HG02588 (cell line): ENCODE measurements at regions not wholly inside any gene's neighbourhood (a gene's known extent, or its start where the extent isn't known, plus 50 kb on each side); places are given as distances from the start of the nearest gene placed in this dataset.

ENCODE experiments used
- ATAC-seq: cut with Tn5 transposase; IDR thresholded peaks from one replicate; pipeline ENCODE4 v1.9.1; 2021; ENCODE audit warnings: mild to moderate bottlenecking, moderate library complexity; ENCODE audit not compliant: unreplicated experiment

DNA sequence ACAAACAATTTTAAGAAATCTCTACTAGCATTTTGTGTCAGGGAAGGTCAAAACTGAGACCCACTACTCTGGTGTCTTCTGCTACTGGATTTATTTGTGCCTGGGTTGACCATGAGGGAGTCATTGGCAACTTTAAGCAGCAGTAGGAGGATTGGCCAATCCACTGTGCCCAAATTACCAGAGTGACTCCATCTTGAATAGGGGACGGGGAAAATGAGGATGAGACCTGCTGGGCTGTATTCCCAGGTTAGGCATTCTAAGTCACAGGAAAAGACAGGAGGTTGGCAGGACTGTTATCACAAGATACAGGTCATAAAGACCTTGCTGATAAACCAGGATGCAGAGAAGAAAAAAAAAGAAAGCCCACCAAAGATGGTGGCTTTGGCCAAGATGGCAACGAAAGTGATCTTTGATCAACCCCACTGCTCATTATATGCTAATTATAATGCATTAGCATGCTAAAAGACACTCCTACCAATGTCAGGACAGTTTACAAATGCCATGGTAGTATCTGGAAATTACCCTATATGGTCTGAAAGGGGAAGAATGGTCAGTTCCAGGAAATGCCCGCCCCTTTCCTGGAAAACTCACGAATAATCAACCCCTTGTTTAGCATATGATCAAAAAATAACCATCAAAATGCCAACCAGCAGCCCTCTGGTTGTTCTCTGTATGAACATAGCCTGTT lies 200.9 kb downstream of the LTN1 start:
- no peak for ATAC-seq

DNA sequence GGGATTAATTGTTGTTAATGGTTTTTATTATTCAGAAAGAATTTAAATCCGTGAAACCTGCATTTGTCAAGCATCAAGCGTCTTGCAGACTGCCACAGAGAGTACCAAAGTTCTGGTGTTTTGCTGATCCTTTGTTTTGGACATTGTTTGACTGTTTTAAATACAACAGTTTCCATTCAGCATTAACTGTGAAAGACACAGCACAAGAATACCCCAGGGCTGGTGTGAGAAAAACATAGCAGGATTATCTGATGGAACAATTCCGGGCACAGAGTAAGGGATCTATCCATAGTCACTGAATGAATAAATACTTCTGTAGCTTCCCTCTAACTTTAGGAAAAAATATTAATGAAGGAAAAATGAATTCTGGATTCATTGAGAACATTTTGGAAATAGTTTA lies 202.3 kb downstream of the LTN1 start:
- ATAC-seq, result no peak

- no peak for ATAC-seq
Measured at GRCh38 chr21:28789523-28789922, 203.2 kb downstream of the LTN1 start.

DNA sequence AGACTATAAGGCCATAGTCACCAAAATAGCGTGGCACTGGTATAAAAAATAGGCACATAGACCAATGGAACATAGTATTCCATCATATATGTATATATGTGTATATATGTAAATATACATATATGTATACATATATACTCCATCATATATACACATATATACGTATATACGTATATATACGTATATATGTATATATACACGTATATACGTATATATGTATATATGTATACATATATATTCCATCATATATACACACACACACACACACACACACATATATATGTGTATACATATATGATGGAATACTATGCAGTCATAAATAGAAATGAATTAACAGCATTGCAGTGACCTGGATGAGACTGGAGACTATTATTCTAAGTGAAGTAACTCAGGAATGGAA lies 204.6 kb downstream of the LTN1 start:
- no peak for ATAC-seq

DNA sequence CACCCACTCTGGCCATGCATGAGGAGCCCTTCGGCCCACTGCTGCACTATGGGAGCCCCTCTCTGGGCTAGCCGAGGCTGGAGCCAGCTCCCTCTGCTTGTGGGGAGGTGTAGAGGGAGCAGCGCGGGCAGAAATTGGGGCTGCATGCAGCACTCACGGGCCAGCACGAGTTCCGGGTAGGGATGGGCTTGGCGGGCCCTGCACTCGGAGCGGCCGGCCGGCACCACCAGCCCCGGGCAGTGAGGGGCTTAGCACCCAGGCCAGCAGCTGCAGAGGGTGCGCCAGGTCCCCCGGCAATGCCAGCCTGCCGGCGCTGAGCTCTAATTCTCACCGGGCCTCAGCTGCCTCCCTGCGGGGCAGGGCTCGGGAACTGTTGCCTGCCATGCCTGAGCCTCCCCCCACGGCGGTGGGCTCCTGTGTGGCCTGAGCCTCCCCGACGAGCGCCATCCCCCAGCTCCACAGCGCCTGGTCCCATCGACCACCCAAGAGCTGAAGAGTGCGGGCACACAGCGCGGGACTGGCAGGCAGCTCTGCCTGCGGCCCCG lies 209.0 kb downstream of the LTN1 start:
- ATAC-seq, result no peak

GRCh38 chr21:28781602-28782276 lies 210.9 kb downstream of the LTN1 start:
- no peak for ATAC-seq

DNA sequence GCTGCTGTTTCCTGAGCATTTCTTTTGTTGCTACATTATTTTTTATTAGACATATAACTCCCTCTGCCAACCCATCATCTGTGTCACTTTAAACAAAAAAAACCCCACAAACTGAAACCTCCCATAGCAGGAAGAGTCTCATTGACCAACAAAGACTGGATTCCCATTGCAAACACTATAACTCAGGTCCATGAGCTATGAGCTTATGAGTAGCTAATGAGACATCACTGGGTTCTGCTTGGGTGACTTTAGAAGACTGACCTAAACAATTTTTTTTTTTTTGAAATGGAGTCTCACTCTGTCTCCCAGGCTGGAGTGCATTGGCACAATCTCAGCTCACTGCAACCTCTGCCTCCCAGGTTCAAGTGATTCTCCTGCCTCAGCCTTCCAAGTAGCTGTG lies 212.8 kb downstream of the LTN1 start:
- ATAC-seq, result no peak

DNA sequence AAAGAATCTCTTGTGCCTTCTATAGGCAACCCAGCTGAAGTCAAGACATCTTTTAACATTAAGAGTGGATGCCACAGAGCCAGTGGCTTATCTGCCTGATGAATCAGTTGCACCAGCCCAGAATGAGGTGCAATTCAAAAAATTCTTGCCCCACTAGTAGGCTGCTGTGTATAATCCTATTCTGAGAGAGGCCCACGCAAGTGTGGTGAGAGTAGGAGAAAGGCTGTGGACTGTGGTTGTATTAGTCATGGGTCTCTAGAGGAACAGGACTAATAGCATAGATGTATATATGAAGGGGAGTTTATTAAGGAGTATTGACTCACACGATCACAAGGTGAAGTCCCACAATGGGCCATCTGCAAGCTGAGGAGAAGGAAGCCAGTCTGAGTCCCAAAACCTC lies 216.4 kb downstream of the LTN1 start:
- ATAC-seq, result no peak

GRCh38 chr21:28775071-28775470 lies 217.6 kb downstream of the LTN1 start:
- no peak for ATAC-seq

- no peak for ATAC-seq
Measured at GRCh38 chr21:28773036-28773435, 219.6 kb downstream of the LTN1 start.

DNA sequence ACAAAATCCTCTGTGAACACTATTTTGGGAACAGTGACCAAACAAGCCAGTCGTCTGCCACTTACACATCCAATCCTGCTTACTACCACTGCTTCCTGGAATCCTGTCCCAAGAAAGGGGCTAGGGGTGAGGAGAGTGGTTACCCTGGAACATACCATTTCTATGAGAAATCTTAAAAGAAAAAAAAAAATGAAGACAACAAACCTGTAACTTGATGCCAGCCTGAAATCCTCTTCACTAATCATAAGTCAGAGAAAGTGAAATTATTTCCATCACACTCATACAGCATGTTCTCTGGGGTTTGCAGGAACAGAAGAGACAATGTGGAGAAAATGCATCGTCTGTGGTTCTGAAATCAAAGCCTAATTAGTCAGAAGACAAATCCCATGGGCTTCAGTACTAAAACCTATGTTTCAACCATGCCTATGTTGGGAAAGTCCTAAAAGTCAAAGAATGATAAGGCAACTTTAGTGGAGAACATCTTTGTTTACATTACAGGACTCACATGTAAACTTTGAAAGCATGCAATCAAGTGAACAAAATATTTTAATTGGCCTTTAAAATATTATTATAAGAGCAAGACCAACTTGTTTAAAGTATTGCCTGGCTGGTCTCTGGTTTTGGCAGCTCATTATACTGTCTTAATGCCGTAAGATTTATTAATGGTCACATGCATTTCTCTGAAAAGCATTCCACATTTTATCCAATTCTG lies 220.7 kb downstream of the LTN1 start:
- ATAC-seq, result no peak

DNA sequence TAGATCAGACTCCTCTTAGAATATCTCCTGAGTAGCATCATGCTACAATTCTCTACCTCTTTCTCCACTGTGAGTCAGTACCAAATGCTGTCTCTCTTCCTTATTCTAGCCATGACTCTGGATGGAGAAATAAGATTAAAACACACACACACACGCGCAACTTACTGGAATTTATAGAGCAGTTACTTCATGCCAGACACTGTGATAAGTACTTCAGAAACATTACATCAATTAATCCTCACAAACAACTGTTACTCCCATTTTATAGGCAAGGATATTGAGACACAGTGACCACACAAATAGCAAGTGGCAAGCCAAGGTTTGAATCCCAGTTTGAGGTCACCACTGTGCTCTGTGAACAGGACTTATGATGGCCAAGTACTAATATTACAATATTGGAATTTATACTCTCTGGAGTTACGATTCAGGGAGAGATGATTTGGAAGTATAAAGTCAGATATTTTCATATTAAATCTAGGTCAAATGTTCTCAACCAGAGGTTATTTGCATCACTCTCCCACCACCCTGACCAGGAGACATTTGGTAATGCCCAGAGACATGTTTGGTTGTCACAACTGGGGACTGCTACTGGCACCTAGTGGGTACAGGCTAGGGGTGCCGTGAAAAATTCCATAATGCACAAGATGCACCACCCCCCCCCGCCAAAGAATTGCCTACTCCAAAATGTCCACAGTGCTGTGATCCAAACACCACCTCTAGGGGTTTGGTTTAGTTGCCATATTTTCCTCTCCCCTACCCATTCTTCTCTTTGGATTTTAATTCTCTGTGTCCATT lies 221.6 kb downstream of the LTN1 start:
- no peak for ATAC-seq

GRCh38 chr21:28769683-28770082 lies 223.0 kb downstream of the LTN1 start:
- no peak for ATAC-seq

DNA sequence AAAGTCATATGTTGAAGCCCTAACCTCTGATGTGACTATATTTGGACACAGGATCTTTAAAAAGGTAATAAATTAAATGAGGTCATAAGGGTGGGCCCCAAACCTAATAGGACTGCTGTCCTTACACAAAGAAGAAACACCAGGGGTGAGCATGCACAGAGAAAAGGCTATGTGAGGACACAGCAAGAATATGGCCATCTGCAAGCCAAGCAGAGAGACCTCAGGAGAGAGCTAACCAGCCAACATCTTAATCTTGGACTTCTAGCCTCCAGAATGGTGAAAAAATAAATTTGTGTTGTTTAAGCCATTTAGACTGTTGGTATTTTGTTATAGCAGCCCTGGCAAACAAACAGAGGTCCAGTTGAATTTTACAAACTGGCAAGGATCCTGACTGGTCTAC lies 223.9 kb downstream of the LTN1 start:
- ATAC-seq, result no peak

DNA sequence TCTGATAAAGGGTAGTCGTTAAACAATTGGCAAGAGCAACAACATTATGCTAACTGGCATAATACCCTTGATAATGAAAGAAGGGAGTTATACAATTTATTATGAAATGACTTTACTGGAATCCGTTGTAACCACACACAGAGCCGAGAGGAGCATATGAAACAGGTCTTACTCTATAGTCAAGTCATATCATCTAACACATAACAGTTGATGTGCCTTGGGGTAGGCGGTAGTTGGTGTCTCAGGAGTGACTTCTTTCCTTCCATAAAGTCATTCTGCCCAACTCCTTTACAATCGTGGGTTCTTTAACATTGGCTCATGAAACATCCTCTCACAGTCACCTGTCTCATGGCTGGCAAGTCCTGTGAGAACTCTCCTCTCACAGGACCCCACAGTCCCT lies 225.2 kb downstream of the LTN1 start:
- ATAC-seq, result no peak

DNA sequence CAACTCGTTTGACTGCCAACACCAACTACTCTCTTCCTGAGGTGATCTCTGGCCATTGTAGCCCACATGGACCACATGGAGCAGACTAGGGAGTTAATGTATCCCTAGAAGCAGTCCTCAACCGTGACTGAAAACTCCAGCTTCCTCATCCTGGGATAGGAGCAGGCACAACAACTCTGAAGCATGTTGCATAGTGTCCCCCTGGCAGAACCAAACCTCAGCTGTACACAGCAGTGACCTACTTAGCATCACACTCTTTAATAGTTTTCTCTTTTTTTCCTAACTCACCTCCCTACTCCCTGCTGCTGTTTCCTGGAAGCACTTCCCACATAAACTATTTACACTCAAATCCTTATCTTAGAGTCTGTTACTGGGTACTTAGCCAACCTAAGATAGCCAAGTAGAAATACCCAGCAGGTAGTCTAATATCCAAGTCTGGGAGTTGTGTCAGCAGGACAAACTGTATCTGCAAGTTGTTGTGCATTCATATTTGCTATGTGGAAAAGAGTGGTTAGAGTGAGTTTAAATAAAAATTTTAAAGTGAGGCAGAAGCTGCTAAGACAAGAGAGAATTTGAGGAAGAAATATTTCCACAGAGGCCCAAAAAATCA lies 228.8 kb downstream of the LTN1 start:
- ATAC-seq, result no peak

- ATAC-seq, result no peak
Measured at GRCh38 chr21:28762357-28762735, 230.3 kb downstream of the LTN1 start.

DNA sequence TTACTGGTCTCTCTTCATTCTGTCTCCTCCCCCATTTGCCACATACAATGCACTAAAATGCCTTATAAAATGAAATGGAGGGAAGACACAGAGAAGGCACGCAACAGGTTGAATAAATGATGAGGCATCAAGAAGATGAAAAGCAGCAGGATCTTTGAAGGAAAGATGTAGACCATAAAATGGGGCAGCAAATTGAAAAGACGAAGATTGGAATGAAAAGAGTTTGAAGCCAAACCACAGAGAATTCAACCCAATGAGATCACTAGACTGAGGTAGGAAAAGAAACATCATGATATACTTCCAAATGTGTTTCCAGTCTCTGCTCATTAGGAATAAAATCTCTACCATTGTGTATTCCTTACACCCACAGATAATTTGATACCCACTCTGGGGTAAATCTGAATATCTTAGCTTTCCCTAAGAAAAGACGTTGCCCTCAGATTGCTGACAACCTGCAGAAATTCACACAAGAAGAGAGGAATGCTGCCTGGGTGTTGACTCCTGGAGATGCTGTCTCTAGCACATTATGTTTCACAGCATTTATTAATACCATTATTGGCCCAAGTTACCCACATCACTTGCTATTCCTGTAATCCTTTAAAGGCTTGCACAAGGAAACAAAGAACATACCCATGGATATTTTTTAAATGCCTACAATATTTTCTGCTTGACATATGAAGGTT lies 230.9 kb downstream of the LTN1 start:
- ATAC-seq, result no peak

GRCh38 chr21:28758883-28759242 lies 233.8 kb downstream of the LTN1 start:
- no peak for ATAC-seq
